DOHH2 (cell line): ENCODE measurements at regions not wholly inside any gene's neighbourhood (a gene's known extent, or its start where the extent isn't known, plus 50 kb on each side); places are given as distances from the start of the nearest gene placed in this dataset.

Source experiments
- H3F3A ChIP-seq: fragments of 200-600 bp; sonication (generic), shearing (Covaris generic); 2 replicates; pipeline ENCODE4 v1.6.0; 2016; ENCODE audit warnings: antibody characterized with exemption, mild to moderate bottlenecking; ENCODE audit not compliant: control insufficient read depth, insufficient read depth
- H3K27ac ChIP-seq: fragments of 200-600 bp; sonication (generic); 2 replicates; pipeline ENCODE4 v1.5.1; 2014; ENCODE audit warnings: low read depth, mild to moderate bottlenecking, low read length, moderate library complexity
- H3K27me3 ChIP-seq: fragments of 200-600 bp; sonication (generic); 2 replicates; pipeline ENCODE4 v1.6.1; 2014; ENCODE audit warnings: mild to moderate bottlenecking, low read length, mixed read lengths; ENCODE audit not compliant: control insufficient read depth
- H3K36me3 ChIP-seq: fragments of 200-600 bp; sonication (generic); 2 replicates; pipeline ENCODE4 v1.6.1; 2014; ENCODE audit warnings: mild to moderate bottlenecking, low read length, moderate library complexity, mixed read lengths; ENCODE audit not compliant: control insufficient read depth
- H3K4me1 ChIP-seq: fragments of 200-600 bp; sonication (generic); 2 replicates; pipeline ENCODE4 v1.6.1; 2014; ENCODE audit warnings: mild to moderate bottlenecking, low read length, mixed read lengths; ENCODE audit not compliant: control insufficient read depth
- H3K4me2 ChIP-seq: fragments of 200-600 bp; sonication (generic); 2 replicates; pipeline ENCODE4 v1.6.0; 2014; ENCODE audit warnings: mild to moderate bottlenecking, low read length, moderate library complexity
- H3K4me3 ChIP-seq: fragments of 200-600 bp; sonication (generic); 2 replicates; pipeline ENCODE4 v1.5.1; 2014; ENCODE audit warnings: mild to moderate bottlenecking, low read length, mixed read lengths
- H3K79me2 ChIP-seq: fragments of 200-600 bp; sonication (generic); 2 replicates; pipeline ENCODE4 v1.6.1; 2014; ENCODE audit warnings: mild to moderate bottlenecking, low read length, mixed read lengths; ENCODE audit not compliant: control insufficient read depth
- H3K9me2 ChIP-seq: fragments of 200-600 bp; sonication (generic); replicated peaks from 2 replicates; pipeline ENCODE4 v1.6.1; 2014; ENCODE audit warnings: mild to moderate bottlenecking, low read length, mixed read lengths; ENCODE audit not compliant: control insufficient read depth
- H3K9me3 ChIP-seq: fragments of 200-600 bp; sonication (generic); 2 replicates; pipeline ENCODE4 v1.6.1; 2014; ENCODE audit warnings: antibody characterized with exemption, low read length, mixed read lengths; ENCODE audit not compliant: control insufficient read depth, insufficient read depth
- H4K20me1 ChIP-seq: fragments of 200-600 bp; sonication (generic); 2 replicates; pipeline ENCODE4 v1.6.0; 2014; ENCODE audit warnings: low read depth, mild to moderate bottlenecking, antibody characterized with exemption, low read length, moderate library complexity; ENCODE audit not compliant: control insufficient read depth, insufficient read depth
- EZH2phosphoT487 ChIP-seq: fragments of 200-600 bp; sonication (generic); IDR thresholded peaks from 2 replicates; pipeline ENCODE4 v1.6.1; 2017; ENCODE audit warnings: borderline replicate concordance, mild to moderate bottlenecking, antibody characterized with exemption, low read length, moderate library complexity, mixed read lengths
- TF ChIP-seq, protein P1 (sequence below): fragments of 200-600 bp; sonication (generic); IDR thresholded peaks from one replicate; pipeline ENCODE4 v1.5.1; 2014; ENCODE audit warnings: antibody characterized with exemption, mild to moderate bottlenecking, low read depth, low read length; ENCODE audit not compliant: poor library complexity, severe bottlenecking

DNA sequence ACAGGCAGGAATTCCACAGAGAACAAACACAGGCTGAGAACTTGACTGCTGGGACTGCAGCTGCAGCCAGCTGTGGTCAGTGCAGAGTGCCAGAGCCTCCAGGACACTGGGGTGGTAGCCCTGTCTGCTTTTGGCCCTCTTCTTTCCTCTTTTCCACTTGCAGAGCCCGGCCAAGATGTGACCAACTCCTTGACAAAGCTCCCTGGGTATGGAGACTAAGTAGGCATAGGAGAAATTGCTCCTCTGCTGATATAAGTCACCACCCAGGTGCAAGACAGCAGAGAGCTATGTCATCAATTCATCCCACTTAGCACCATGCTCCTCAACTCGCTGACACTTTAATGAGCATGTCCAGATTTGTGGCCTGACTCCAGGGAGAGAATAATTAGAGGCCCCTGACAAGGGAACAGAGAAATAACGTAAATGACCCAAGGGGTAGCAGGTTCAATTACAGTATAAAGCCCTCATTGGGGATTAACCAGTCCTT lies 369.4 kb upstream of the B3GAT1 start:
- TF ChIP-seq, protein P1, sequence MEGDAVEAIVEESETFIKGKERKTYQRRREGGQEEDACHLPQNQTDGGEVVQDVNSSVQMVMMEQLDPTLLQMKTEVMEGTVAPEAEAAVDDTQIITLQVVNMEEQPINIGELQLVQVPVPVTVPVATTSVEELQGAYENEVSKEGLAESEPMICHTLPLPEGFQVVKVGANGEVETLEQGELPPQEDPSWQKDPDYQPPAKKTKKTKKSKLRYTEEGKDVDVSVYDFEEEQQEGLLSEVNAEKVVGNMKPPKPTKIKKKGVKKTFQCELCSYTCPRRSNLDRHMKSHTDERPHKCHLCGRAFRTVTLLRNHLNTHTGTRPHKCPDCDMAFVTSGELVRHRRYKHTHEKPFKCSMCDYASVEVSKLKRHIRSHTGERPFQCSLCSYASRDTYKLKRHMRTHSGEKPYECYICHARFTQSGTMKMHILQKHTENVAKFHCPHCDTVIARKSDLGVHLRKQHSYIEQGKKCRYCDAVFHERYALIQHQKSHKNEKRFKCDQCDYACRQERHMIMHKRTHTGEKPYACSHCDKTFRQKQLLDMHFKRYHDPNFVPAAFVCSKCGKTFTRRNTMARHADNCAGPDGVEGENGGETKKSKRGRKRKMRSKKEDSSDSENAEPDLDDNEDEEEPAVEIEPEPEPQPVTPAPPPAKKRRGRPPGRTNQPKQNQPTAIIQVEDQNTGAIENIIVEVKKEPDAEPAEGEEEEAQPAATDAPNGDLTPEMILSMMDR = no peak
- TF ChIP-seq EZH2phosphoT487 = no peak
- Histone ChIP-seq H3K9me3 (no peaks in the 10 kb centered on the region), H3K79me2 (no peaks in the 10 kb centered on the region), H3K4me1 (no peaks in the 10 kb centered on the region), H3K27ac (no peak overlapping the region), H3K27me3 (0 out of 2 replicates have a peak, but pooled peaks cover 2% of the 10 kb centered on the region), H4K20me1 (no peaks in the 10 kb centered on the region), H3F3A (no peaks in the 10 kb centered on the region), H3K9me2 (no peaks in the 10 kb centered on the region), H3K36me3 (no peaks in the 10 kb centered on the region), H3K4me3 (no peak overlapping the region), H3K4me2 (no peak overlapping the region)

DNA sequence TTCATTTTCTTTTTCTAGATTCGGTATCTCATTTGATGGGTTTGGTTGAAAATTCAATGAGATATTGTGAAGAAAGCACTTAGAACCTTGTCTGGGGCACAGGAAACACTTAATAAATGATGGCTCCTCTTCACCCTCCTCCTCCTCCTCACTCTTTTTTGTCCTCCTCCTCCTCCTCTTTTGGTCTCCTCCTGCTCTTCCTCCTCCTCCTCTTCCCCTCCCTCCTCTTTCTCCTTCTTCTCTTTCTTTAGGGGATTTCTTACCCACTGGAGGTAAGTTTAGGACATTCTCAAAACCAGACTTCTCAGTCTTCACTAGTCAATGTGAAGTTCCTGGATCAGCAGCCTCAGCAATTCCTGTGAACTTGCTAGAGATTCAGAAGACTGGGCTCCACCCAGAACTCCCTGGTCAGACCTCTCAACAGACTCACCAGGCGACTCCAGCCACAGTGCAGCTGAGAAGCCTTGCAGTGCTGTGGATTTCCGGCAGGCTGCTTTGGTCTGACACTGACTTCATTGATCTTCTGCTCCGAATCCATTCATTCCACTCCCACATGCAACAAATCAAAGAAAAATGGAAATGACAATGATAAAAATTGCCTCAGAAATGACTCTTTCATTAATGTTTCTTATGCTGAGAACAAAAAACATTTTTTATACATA lies 368.6 kb upstream of the B3GAT1 start:
- Histone ChIP-seq H3K4me1 (no peaks in the 10 kb centered on the region), H3K36me3 (no peaks in the 10 kb centered on the region), H3K27ac (no peak overlapping the region), H4K20me1 (no peaks in the 10 kb centered on the region), H3F3A (no peaks in the 10 kb centered on the region), H3K9me2 (no peaks in the 10 kb centered on the region), H3K27me3 (0 out of 2 replicates have a peak, but pooled peaks cover 2% of the 10 kb centered on the region), H3K4me3 (no peak overlapping the region), H3K79me2 (no peaks in the 10 kb centered on the region), H3K4me2 (no peak overlapping the region), H3K9me3 (no peaks in the 10 kb centered on the region)
- TF ChIP-seq, protein P1 = no peak
- no peak for TF ChIP-seq EZH2phosphoT487

DNA sequence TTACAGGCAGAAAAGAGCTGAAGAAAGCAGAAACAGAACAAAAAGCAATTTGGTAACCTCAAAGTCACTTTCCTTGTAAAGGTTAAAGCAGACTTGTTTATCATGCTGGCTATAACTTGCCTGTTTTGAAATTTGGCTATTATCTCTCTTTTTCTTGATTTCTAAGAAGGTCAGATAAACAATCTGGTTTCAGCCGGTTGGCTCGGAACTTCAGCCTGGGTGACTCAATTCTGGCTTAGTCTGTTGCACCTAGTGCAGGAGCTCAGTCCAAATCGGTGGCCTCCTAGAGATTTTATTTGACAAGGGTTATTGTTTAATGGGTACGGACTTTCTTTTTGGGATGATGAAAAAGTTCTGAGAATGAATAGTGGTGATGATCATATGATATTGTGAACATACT lies 367.1 kb upstream of the B3GAT1 start:
- H3K9me2 ChIP-seq = no peaks in the 10 kb centered on the region
- H3K27me3 ChIP-seq = 0 out of 2 replicates have a peak, but pooled peaks cover 2% of the 10 kb centered on the region
- no peak overlapping the region for H3K4me3 ChIP-seq
- no peaks in the 10 kb centered on the region for H3K36me3 ChIP-seq
- H4K20me1 ChIP-seq = no peaks in the 10 kb centered on the region
- peaks cover under 1% of the 10 kb centered on the region; the same call in 1 of the 2 replicates for H3K9me3 ChIP-seq
- no peak overlapping the region for H3K4me2 ChIP-seq
- no peak overlapping the region for H3K27ac ChIP-seq
- no peaks in the 10 kb centered on the region for H3K79me2 ChIP-seq
- TF ChIP-seq EZH2phosphoT487 = no peak
- TF ChIP-seq, protein P1 = no peak
- H3K4me1 ChIP-seq = no peaks in the 10 kb centered on the region
- no peaks in the 10 kb centered on the region for H3F3A ChIP-seq
